Activated CD4-positive, alpha-beta T cell treated with anti-CD3 and anti-CD28 coated beads for 36 hours (primary cell): ENCODE measurements at regions not wholly inside any gene's neighbourhood (a gene's known extent, or its start where the extent isn't known, plus 50 kb on each side); places are given as distances from the start of the nearest gene placed in this dataset.
"Not testable (repeated sequence)": the region's sequence is repeated elsewhere in the genome, so short reads cannot be mapped to it uniquely, and the experiment has no call there.

Experiments used
- ATAC-seq: fragments of 200-7000 bp; cut with Tn5 transposase; one replicate; pipeline ENCODE4 v1.10.0; 2021; ENCODE audit warnings: mild to moderate bottlenecking, moderate library complexity
- CTCF ChIA-PET: fragments of 350-600 bp; sonication (Branson Sonifier 250); formaldehyde crosslinking; loops from one replicate; lab custom pipeline; 2021; ENCODE audit warnings: antibody characterized with exemption; lab: Charles Lee
- POLR2A ChIA-PET: fragments of 350-600 bp; sonication (Branson Sonifier 250); formaldehyde crosslinking; loops from one replicate; lab custom pipeline; 2021; ENCODE audit warnings: antibody characterized with exemption, inconsistent platforms; lab: Charles Lee
- DNase-seq: peaks from one replicate; pipeline ENCODE4 v3.0.0-alpha.2; 2020
- H3K27ac Mint-ChIP-seq: one replicate; pipeline ENCODE4 v1.8.0; 2021; ENCODE audit warnings: mixed read lengths
- H3K27me3 Mint-ChIP-seq: one replicate; pipeline ENCODE4 v1.8.0; 2021; ENCODE audit warnings: mixed read lengths
- H3K36me3 Mint-ChIP-seq: one replicate; pipeline ENCODE4 v1.8.0; 2021; ENCODE audit warnings: low read depth, mixed read lengths
- H3K4me1 Mint-ChIP-seq: one replicate; pipeline ENCODE4 v1.8.0; 2021; ENCODE audit warnings: mixed read lengths
- H3K4me3 Mint-ChIP-seq: one replicate; pipeline ENCODE4 v1.8.0; 2021; ENCODE audit warnings: mild to moderate bottlenecking, moderate library complexity, mixed read lengths
- H3K9me3 Mint-ChIP-seq: one replicate; pipeline ENCODE4 v1.8.0; 2021; ENCODE audit warnings: low read depth, mixed read lengths
- intact Hi-C, 2 experiments: fragments of 100-400 bp; cut with DNase I in 1 of 2; cut with micrococcal nuclease in 1 of 2; formaldehyde crosslinking; loops; one replicate each; pipeline versions ENCODE4 v1.14.2 to v1.15.1; 2022 to 2024; cut with DNase I, micrococcal nuclease

DNA sequence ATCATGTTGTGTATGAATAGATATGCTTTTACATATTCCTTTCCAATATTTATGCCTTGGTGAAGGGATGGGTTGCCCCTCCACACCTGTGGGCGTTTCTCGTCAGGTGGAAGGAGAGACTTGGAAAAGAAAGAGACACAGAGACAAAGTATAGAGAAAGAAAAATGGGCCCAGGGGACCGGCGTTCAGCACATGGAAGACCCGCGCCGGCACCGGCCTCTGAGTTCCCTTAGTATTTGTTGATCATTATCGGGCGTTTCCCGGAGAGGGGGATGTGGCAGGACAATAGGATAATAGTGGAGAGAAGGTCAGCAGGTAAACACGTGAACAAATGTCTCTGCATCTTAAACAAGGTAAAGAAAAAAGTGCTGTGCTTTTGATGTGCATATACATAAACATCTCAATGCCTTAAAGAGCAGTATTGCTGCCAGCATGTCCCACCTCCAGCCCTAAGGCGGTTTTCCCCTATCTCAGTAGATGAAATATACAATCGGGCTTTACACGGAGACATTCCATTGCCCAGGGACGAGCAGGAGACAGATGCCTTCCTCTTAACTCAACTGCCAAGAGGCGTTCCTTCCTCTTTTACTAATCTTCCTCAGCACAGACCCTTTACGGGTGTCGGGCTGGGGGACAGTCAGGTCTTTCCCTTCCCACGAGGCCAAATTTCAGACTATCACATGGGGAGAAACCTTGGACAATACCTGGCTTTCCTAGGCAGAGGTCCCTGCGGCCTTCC, 188.5 kb upstream of the F9 start:
- H3K27ac Mint-ChIP-seq, H3K4me1 Mint-ChIP-seq, DNase-seq, ATAC-seq, POLR2A ChIA-PET, intact Hi-C loops, H3K4me3 Mint-ChIP-seq, H3K9me3 Mint-ChIP-seq, CTCF ChIA-PET, H3K27me3 Mint-ChIP-seq, H3K36me3 Mint-ChIP-seq: not testable (repeated sequence)

DNA sequence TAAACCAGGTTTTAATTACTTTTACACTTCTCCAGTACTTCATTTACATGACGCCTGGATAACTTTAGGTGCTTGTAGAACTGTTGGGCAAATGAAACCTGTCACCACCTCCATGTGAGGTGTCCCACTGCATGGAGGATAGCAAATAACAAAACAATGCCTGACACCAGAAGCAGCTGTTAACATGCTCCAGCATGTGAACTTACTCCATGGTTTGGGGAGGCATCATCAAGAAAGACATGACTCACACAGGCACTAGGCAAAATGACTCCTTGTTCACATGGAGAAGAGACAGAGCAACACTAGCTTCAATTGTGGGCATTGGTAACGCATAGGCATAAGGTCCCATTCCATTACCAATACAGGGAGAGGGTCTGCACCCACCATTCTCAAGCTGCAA, 198.1 kb upstream of the F9 start:
- intact Hi-C loops, result no loop called here
- Mint-ChIP-seq H3K27me3 (no peaks in the 10 kb centered on the region), H3K27ac (no peak overlapping the region), H3K4me1 (no peaks in the 10 kb centered on the region), H3K36me3 (no peaks in the 10 kb centered on the region), H3K4me3 (no peak overlapping the region), H3K9me3 (no peaks in the 10 kb centered on the region)
- ChIA-PET POLR2A (no interaction called here), CTCF (no interaction called here)
- no peak for ATAC-seq
- no peak for DNase-seq

DNA sequence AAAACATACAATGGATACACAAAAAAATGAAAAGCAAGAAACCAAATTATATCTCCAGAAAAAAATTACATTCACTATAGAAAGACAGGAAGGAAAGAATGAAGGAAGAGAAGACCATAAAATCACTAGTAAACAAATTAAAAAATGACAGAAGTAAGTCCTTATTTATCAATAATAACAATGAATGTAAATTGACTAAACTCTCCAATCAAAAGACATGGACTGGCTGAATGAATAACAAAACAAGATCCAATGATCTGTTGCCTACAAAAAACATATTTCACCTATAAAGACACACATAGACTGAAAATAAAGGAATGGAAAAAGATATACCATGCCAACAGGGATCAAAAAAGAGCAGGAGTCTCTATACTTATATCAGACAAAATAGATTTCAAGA, 203.2 kb upstream of the F9 start:
- no peaks in the 10 kb centered on the region for H3K36me3 Mint-ChIP-seq
- no peak for ATAC-seq
- no peaks in the 10 kb centered on the region for H3K9me3 Mint-ChIP-seq
- DNase-seq, result no peak
- H3K4me1 Mint-ChIP-seq, result no peaks in the 10 kb centered on the region
- ChIA-PET POLR2A (no interaction called here), CTCF (no interaction called here)
- no peaks in the 10 kb centered on the region for H3K27me3 Mint-ChIP-seq
- intact Hi-C loops, result no loop called here
- H3K4me3 Mint-ChIP-seq, result no peak overlapping the region
- no peak overlapping the region for H3K27ac Mint-ChIP-seq

DNA sequence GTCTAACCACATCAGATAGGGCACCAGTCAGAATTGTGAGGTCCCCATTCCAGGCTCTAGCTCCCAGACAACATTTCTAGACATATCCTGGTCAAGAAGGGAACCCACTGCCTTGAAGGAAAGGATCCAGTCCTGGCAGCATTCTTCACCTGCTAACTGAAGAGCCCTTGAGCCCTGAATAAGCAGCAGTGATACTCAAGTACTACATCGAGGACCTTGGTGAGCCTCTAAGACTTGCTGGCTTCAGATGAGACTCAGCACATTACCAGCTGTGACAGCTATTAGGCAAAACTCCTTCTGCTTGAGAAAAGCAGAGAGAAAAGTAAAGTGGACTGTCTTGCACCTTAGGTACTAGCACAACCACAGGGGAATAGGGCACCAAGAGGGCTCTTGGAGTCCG, 205.8 kb upstream of the F9 start:
- H3K27ac Mint-ChIP-seq, result no peak overlapping the region
- H3K27me3 Mint-ChIP-seq, result no peaks in the 10 kb centered on the region
- intact Hi-C loops, result no loop called here
- no peak for ATAC-seq
- no peaks in the 10 kb centered on the region for H3K36me3 Mint-ChIP-seq
- H3K4me3 Mint-ChIP-seq, result no peak overlapping the region
- H3K4me1 Mint-ChIP-seq, result no peaks in the 10 kb centered on the region
- CTCF ChIA-PET, result no interaction called here
- H3K9me3 Mint-ChIP-seq, result no peaks in the 10 kb centered on the region
- DNase-seq, result no peak
- POLR2A ChIA-PET, result interaction anchor here (0.7 kb wide), 1 partner anchor 16 kb away, joined by 3 read pairs; no protein-coding TSS in a partner anchor

DNA sequence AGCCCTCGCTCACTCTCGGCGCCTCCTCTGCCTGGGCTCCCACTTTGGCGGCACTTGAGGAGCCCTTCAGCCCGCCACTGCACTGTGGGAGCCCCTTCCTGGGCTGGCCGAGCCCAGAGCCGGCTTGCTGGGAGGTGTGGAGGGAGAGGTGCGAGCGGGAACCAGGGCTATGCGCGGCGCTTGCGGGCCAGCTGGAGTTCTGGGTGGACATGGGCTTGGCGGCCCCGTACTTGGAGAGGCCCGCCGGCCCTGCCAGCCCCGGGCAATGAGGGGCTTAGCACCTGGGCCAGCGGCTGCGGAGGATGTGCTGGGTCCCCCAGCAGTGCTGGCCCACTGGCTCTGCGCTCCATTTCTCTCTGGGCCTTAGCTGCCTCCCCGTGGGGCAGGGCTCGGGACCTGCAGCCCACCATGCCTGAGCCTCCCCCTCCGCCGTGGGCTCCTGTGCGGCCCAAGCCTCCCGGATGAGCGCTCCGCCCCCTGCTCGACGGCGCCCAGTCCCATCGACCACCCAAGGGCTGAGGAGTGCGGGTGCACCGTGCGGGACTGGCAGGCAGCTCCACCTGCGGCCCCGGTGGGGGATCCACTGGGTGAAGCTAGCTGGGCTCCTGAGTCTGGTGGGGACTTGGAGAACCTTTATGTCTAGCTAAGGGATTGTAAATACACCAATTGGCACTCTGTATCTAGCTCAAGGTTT, 209.7 kb upstream of the F9 start:
- POLR2A ChIA-PET, H3K4me1 Mint-ChIP-seq, H3K27ac Mint-ChIP-seq, H3K36me3 Mint-ChIP-seq, ATAC-seq, intact Hi-C loops, CTCF ChIA-PET, H3K4me3 Mint-ChIP-seq, DNase-seq, H3K27me3 Mint-ChIP-seq, H3K9me3 Mint-ChIP-seq: not testable (repeated sequence)

DNA sequence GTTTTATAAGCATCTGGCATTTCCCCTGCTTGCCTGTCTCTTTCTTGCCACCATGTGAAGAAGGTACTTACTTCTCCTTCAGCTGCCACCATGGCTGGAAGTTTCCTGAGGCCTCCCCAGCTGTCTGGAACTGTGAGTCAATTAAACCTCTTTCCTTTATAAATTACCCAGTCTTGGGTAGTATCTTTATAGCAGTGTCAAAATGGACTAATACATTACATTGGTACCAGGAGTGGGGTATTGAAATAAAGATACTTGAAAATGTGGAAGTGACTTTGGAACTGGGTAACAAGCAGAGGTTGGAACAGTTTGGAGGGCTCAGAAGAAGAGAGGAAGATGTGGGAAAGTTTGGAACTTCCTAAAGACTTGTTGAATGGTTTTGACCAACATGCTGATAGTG, 223.9 kb upstream of the F9 start:
- H3K9me3 Mint-ChIP-seq, H3K27me3 Mint-ChIP-seq, H3K4me3 Mint-ChIP-seq, ATAC-seq, POLR2A ChIA-PET, H3K27ac Mint-ChIP-seq, DNase-seq, CTCF ChIA-PET, H3K36me3 Mint-ChIP-seq, H3K4me1 Mint-ChIP-seq, intact Hi-C loops: not testable (repeated sequence)

DNA sequence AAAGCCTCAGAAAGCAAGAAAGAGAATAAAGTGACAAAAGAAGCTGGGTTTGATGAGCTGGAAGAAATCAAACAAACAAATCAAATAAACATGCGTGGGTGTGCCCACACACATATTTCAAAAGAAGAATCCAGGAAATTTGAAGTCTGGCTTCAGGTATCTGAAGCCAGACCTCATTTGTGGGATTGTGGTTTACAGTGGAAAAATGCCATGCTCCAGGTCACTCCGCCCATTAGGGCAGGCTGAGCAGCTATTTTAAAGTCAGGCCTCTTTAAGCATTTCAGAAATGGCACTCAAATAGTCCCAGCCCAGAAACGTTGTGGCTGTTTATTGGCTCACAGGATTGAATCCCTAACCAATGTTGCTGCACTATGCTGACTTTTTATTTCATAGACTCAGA, 226.1 kb upstream of the F9 start:
- POLR2A ChIA-PET, result no interaction called here
- no peak overlapping the region for H3K27ac Mint-ChIP-seq
- H3K4me1 Mint-ChIP-seq, result no peaks in the 10 kb centered on the region
- no peak for DNase-seq
- intact Hi-C loops, result no loop called here
- H3K27me3 Mint-ChIP-seq, result no peaks in the 10 kb centered on the region
- H3K36me3 Mint-ChIP-seq, result no peaks in the 10 kb centered on the region
- CTCF ChIA-PET, result no interaction called here
- ATAC-seq, result no peak
- H3K9me3 Mint-ChIP-seq, result peaks cover 7% of the 10 kb centered on the region
- no peak overlapping the region for H3K4me3 Mint-ChIP-seq

DNA sequence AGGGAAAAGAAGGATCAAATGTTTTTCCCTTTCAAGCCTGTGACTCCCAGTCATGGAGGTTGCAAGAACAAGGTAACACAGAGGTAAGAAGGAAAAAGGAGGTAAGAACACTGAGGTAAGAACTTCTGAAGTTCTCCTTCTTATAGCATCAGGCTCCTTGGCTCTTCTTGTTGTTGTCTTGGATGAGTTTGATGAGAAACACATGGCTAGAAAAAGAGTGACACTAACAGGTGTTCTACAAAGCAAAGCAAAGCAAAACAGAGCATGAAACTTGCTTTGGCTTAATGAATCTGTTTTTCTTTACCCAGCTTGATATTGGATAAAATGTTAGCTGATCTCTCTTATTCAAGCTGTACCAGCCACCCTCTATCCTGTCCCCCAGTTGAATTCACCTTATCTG, 231.2 kb upstream of the F9 start:
- CTCF ChIA-PET, result no interaction called here
- ATAC-seq, result no peak
- H3K36me3 Mint-ChIP-seq, result no peaks in the 10 kb centered on the region
- intact Hi-C loops, result no loop called here
- POLR2A ChIA-PET, result no interaction called here
- no peaks in the 10 kb centered on the region for H3K4me1 Mint-ChIP-seq
- DNase-seq, result no peak
- no peaks in the 10 kb centered on the region for H3K27me3 Mint-ChIP-seq
- no peaks in the 10 kb centered on the region for H3K9me3 Mint-ChIP-seq
- no peak overlapping the region for H3K27ac Mint-ChIP-seq
- H3K4me3 Mint-ChIP-seq, result no peak overlapping the region

DNA sequence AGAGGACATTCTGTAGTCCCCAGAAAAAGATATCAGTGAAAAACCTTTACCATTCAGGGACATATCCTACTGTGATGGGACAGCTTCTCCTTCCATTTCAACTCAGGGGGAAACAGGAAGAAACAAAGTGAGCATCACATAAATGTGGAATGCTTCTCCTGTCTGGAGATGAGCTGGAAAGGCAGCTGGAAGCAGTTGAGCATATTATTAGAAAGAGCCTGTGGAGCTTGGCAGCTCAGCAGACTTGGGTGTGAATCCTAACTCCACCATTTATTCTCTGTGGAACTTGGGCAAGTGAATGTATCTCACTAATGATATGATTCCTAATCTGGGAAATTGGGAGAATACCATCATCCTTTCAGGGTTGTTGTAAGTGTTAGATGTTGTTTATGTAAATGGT, 232.1 kb upstream of the F9 start:
- no peak for ATAC-seq
- no peaks in the 10 kb centered on the region for H3K9me3 Mint-ChIP-seq
- no peaks in the 10 kb centered on the region for H3K36me3 Mint-ChIP-seq
- intact Hi-C loops, result no loop called here
- H3K27me3 Mint-ChIP-seq, result no peaks in the 10 kb centered on the region
- no peaks in the 10 kb centered on the region for H3K4me1 Mint-ChIP-seq
- DNase-seq, result no peak
- ChIA-PET CTCF (no interaction called here), POLR2A (no interaction called here)
- H3K4me3 Mint-ChIP-seq, result no peak overlapping the region
- H3K27ac Mint-ChIP-seq, result no peak overlapping the region

DNA sequence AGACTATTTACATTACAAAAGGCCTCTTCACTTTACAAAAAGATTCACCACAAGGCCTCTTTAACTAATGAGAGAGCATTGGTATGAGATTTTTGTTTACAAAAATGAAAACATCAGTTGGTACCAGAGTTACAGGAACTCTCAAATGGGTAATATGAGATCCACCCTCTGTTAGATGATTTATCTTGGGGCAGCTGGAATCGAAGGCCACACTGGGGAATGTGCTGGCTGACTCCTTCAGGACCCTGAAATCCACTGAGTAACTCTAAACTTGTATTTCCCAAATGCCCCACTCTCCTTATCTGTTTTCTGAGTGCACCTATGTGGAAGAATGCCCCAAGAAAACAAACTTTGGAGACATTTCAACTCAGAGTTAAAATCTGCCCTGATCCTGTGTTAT, 232.9 kb upstream of the F9 start:
- ChIA-PET CTCF (no interaction called here), POLR2A (no interaction called here)
- no peaks in the 10 kb centered on the region for H3K27me3 Mint-ChIP-seq
- H3K27ac Mint-ChIP-seq, result no peak overlapping the region
- H3K9me3 Mint-ChIP-seq, result no peaks in the 10 kb centered on the region
- DNase-seq (no peak), ATAC-seq (no peak)
- H3K4me1 Mint-ChIP-seq, result no peaks in the 10 kb centered on the region
- intact Hi-C loops, result no loop called here
- H3K4me3 Mint-ChIP-seq, result no peak overlapping the region
- no peaks in the 10 kb centered on the region for H3K36me3 Mint-ChIP-seq

DNA sequence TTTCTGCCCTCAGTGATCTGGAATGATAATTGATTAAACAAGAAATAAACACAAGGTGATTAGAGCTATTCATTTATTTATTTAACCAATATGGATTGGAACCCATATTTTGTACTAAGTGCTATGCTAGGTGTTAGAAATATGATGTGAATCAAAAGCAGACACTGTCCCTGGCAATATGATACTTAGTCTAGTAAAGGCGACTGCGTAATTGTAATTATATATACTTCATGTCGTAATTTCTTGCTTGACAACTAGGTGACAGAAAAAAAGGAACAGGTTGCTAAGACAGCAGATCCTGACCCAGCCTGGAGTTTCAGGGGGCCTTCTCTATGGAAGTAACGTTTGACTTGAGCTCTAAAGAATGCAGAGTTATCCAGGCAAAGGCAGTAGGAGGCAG, 236.5 kb upstream of the F9 start:
- ATAC-seq, result no peak
- Mint-ChIP-seq H3K4me1 (no peaks in the 10 kb centered on the region), H3K27ac (no peak overlapping the region), H3K36me3 (no peaks in the 10 kb centered on the region), H3K4me3 (no peak overlapping the region), H3K27me3 (no peaks in the 10 kb centered on the region), H3K9me3 (no peaks in the 10 kb centered on the region)
- intact Hi-C loops, result no loop called here
- DNase-seq, result no peak
- POLR2A ChIA-PET, result no interaction called here
- CTCF ChIA-PET, result no interaction called here

DNA sequence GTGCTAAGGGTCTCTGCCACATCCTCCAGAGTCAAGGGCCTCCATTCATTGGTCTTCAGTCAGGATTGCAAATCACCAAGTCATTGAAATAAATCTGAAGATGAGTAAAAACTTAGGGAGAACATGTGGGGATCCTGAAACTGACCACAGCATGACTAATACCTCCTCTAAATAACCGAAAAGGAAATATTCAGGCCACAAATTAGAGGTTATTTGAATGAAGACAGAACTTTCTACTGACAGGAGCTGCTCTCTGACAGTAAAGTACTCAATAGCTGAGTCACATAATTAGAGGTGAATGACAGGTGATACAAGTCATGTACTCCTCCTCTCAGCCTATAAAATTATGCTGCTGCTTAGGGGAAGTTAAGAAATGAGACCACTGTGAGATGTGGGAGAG, 240.2 kb upstream of the F9 start:
- Mint-ChIP-seq H3K4me1 (no peaks in the 10 kb centered on the region), H3K27me3 (no peaks in the 10 kb centered on the region), H3K27ac (no peak overlapping the region), H3K36me3 (no peaks in the 10 kb centered on the region), H3K4me3 (no peak overlapping the region), H3K9me3 (no peaks in the 10 kb centered on the region)
- intact Hi-C loops, result no loop called here
- ATAC-seq (no peak), DNase-seq (no peak)
- ChIA-PET CTCF (no interaction called here), POLR2A (no interaction called here)
